ENCODE measurements at regions not wholly inside any gene's neighbourhood (a gene's known extent, or its start where the extent isn't known, plus 50 kb on each side); places are given as distances from the start of the nearest gene placed in this dataset.
"Not testable (repeated sequence)": the region's sequence is repeated elsewhere in the genome, so short reads cannot be mapped to it uniquely, and the experiment has no call there.

GRCh38 chr3:80649170-80649569, 881.4 kb upstream of the ROBO1 start:
- Histone ChIP-seq H3K36me3 (ENCODE audit: control insufficient read depth, insufficient read depth, low read length) (no peaks in the 10 kb centered on the region), H3K27me3 (ENCODE audit: control insufficient read depth, insufficient read depth, low read length) (no peaks in the 10 kb centered on the region), H3K4me3 (ENCODE audit: low read depth, low read length) (no peak overlapping the region)
- no peak for TF ChIP-seq CTCF (IDR thresholded peaks at IDR 0.05; ENCODE audit: insufficient read depth, low read length, poor library complexity, severe bottlenecking)
- no peak for DNase-seq (ENCODE audit: low read depth)

GRCh38 chr3:80643421-80643820, 875.6 kb upstream of the ROBO1 start:
- Histone ChIP-seq H3K4me3 (ENCODE audit: low read depth, low read length) (no peak overlapping the region), H3K27me3 (ENCODE audit: control insufficient read depth, insufficient read depth, low read length) (no peaks in the 10 kb centered on the region), H3K36me3 (ENCODE audit: control insufficient read depth, insufficient read depth, low read length) (no peaks in the 10 kb centered on the region)
- TF ChIP-seq CTCF (IDR thresholded peaks at IDR 0.05; ENCODE audit: insufficient read depth, low read length, poor library complexity, severe bottlenecking), result no peak
- DNase-seq (ENCODE audit: low read depth), result no peak

GRCh38 chr3:80618295-80619256, 850.8 kb upstream of the ROBO1 start:
- H3K36me3 ChIP-seq (ENCODE audit: control insufficient read depth, insufficient read depth, low read length), result no peaks in the 10 kb centered on the region
- no peaks in the 10 kb centered on the region for H3K27me3 ChIP-seq (ENCODE audit: control insufficient read depth, insufficient read depth, low read length)
- no peak overlapping the region for H3K4me3 ChIP-seq (ENCODE audit: low read depth, low read length)
- TF ChIP-seq CTCF (IDR thresholded peaks at IDR 0.05; ENCODE audit: insufficient read depth, low read length, poor library complexity, severe bottlenecking), result no peak
- no peak for DNase-seq (ENCODE audit: low read depth)

GRCh38 chr3:80612366-80612765, 844.6 kb upstream of the ROBO1 start:
- TF ChIP-seq CTCF (IDR thresholded peaks at IDR 0.05; ENCODE audit: insufficient read depth, low read length, poor library complexity, severe bottlenecking), result no peak
- no peak for DNase-seq (ENCODE audit: low read depth)
- H3K4me3 ChIP-seq (ENCODE audit: low read depth, low read length), result no peak overlapping the region

GRCh38 chr3:80608072-80608471, 840.3 kb upstream of the ROBO1 start:
- DNase-seq (ENCODE audit: low read depth); H3K27me3 ChIP-seq (ENCODE audit: control insufficient read depth, insufficient read depth, low read length): not testable (repeated sequence)

More at GRCh38 chr3:80612366-80612765, 844.6 kb upstream of the ROBO1 start:
- H3K36me3 ChIP-seq (ENCODE audit: control insufficient read depth, insufficient read depth, low read length), result no peaks in the 10 kb centered on the region
- H3K27me3 ChIP-seq (ENCODE audit: control insufficient read depth, insufficient read depth, low read length), result no peaks in the 10 kb centered on the region

GRCh38 chr3:80606073-80606472, 838.3 kb upstream of the ROBO1 start:
- TF ChIP-seq CTCF (IDR thresholded peaks at IDR 0.05; ENCODE audit: insufficient read depth, low read length, poor library complexity, severe bottlenecking), result no peak
- no peaks in the 10 kb centered on the region for H3K36me3 ChIP-seq (ENCODE audit: control insufficient read depth, insufficient read depth, low read length)
- no peak for DNase-seq (ENCODE audit: low read depth)
- no peaks in the 10 kb centered on the region for H3K27me3 ChIP-seq (ENCODE audit: control insufficient read depth, insufficient read depth, low read length)
- no peak overlapping the region for H3K4me3 ChIP-seq (ENCODE audit: low read depth, low read length)

More at GRCh38 chr3:80608072-80608471, 840.3 kb upstream of the ROBO1 start:
- not testable (repeated sequence) for H3K36me3 ChIP-seq (ENCODE audit: control insufficient read depth, insufficient read depth, low read length); H3K4me3 ChIP-seq (ENCODE audit: low read depth, low read length)

Measured in kidney epithelial cell (primary cell).